ENCODE measurements at regions not wholly inside any gene's neighbourhood (a gene's known extent, or its start where the extent isn't known, plus 50 kb on each side); places are given as distances from the start of the nearest gene placed in this dataset.

DNA sequence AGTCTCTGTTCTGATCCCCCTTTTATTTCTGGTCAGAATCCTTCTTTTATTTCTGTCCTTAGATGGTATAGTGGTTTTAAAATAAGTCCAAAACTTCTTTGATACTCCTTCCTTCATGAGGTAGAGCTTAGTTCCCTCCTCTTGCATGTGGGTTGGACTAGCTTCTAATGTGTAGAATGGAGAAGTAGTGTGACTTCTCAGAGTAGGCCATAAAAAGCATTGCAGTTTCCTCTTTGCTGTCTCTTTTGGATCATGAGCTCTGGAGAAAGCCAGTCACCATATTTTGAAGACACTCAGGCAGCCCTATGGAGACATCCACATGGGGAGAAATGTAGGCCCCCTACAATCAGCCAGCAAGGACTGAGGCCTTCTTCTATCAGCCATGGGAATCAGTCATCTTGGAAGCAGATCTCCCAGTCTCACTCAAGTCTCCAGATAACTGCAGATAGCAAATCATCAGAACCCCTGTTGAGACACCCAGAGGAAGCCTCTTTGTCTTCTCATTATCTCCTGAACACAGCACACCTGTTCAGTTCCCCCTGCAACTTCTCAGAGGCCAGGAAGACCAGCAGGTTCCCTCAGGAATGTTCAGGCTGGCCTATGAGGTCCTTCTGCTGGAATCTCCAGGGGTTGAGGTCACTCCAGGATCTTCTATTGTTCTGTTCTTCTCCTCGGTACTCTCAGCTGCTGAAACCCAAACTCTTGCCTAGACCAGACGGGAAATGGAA, 511.9 kb upstream of the ZMIZ1 start:
- DNase-seq, result no peak
- H3K36me3 ChIP-seq (ENCODE audit: control insufficient read depth, insufficient read depth, low read length), result no peaks in the 10 kb centered on the region
- H3K9me3 ChIP-seq (ENCODE audit: control insufficient read depth, low read depth, low read length), result no peaks in the 10 kb centered on the region
- no peak overlapping the region for H3K27ac ChIP-seq (ENCODE audit: low read length)
- H3K4me1 ChIP-seq (ENCODE audit: control insufficient read depth, insufficient read depth, low read length), result peaks cover 12% of the 10 kb centered on the region
- H3K27me3 ChIP-seq (ENCODE audit: control insufficient read depth, insufficient read depth, low read length), result no peaks in the 10 kb centered on the region
- no peak overlapping the region for H3K4me3 ChIP-seq (ENCODE audit: low read length)
- WGBS (ENCODE audit: insufficient coverage, low lambda C conversion rate), result no CpG with 5 or more reads among the region's 2 CpGs

DNA sequence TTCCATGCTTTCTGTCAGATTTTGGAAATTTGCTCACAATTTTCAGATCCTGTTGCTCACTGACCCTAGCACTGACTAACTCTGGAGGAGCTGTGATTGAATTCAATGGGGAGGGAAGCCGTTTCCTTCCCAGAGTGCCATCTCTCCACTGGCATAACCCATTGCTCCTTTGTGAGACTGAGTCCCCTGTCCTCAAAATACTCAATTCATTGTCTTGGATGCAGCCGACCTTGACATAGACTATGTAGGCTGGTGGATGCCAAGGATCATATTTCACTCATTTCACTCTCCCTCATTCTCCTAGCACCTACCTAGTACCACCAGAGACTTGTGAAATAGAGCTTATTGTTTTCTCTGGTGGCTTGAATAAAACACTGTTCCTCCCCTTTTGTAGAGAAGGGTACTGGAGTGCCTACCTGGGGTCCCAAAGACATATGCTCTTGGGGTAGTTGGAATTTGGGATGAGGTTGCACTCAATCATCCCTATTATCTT, 511.3 kb upstream of the ZMIZ1 start:
- DNase-seq, result no peak
- no peaks in the 10 kb centered on the region for H3K27me3 ChIP-seq (ENCODE audit: control insufficient read depth, insufficient read depth, low read length)
- WGBS (ENCODE audit: insufficient coverage, low lambda C conversion rate), result no CpG with 5 or more reads among the region's 2 CpGs
- H3K4me1 ChIP-seq (ENCODE audit: control insufficient read depth, insufficient read depth, low read length), result peaks cover 6% of the 10 kb centered on the region
- no peak overlapping the region for H3K27ac ChIP-seq (ENCODE audit: low read length)
- H3K9me3 ChIP-seq (ENCODE audit: control insufficient read depth, low read depth, low read length), result no peaks in the 10 kb centered on the region
- no peak overlapping the region for H3K4me3 ChIP-seq (ENCODE audit: low read length)
- no peaks in the 10 kb centered on the region for H3K36me3 ChIP-seq (ENCODE audit: control insufficient read depth, insufficient read depth, low read length)

DNA sequence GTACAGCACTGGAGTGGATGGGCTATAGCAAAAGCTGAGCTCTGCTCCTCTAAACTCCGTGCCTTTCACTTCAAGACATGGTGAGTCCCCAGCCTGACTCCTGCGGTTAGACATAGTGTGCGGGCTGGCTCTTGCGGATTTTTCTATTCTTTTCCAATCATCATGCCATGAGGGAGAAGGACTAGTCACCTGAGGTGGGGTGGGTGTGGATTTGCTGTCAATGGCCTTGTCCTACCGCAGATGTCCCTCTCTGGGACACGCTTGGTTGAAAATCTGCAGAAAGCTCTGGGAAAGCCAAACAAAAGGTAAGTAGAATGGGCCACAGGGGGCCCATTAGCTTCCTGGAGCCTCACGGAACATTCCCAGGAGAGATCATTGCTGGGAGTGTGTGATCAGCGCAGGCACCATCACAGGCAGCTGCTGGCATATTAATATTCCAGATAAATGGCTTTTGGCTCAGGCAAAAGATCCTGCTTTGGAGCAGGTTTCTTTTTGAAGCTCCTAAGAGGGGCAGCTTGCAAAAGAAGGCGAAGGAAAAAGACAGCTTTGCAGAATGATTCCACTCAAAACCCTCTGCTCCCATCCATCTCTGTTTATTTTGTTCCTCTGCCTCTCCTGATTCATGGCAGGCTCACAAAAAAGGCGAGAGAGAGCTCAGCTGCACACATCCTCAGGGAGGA, 509.0 kb upstream of the ZMIZ1 start:
- Histone ChIP-seq H3K9me3 (ENCODE audit: control insufficient read depth, low read depth, low read length) (no peaks in the 10 kb centered on the region), H3K4me3 (ENCODE audit: low read length) (no peak overlapping the region), H3K27me3 (ENCODE audit: control insufficient read depth, insufficient read depth, low read length) (no peaks in the 10 kb centered on the region), H3K36me3 (ENCODE audit: control insufficient read depth, insufficient read depth, low read length) (no peaks in the 10 kb centered on the region), H3K27ac (ENCODE audit: low read length) (no peak overlapping the region), H3K4me1 (ENCODE audit: control insufficient read depth, insufficient read depth, low read length) (no peaks in the 10 kb centered on the region)
- DNase-seq, result no peak
- 60% methylated on average over 1 of the region's 10 CpGs for WGBS (ENCODE audit: insufficient coverage, low lambda C conversion rate)

GRCh38 chr10:78560341-78560688, 508.5 kb upstream of the ZMIZ1 start:
- Histone ChIP-seq H3K27me3 (ENCODE audit: control insufficient read depth, insufficient read depth, low read length) (no peaks in the 10 kb centered on the region), H3K9me3 (ENCODE audit: control insufficient read depth, low read depth, low read length) (no peaks in the 10 kb centered on the region), H3K27ac (ENCODE audit: low read length) (no peak overlapping the region), H3K4me3 (ENCODE audit: low read length) (no peak overlapping the region), H3K4me1 (ENCODE audit: control insufficient read depth, insufficient read depth, low read length) (no peaks in the 10 kb centered on the region), H3K36me3 (ENCODE audit: control insufficient read depth, insufficient read depth, low read length) (no peaks in the 10 kb centered on the region)
- DNase-seq, result no peak
- no CpG with 5 or more reads among the region's 4 CpGs for WGBS (ENCODE audit: insufficient coverage, low lambda C conversion rate)

DNA sequence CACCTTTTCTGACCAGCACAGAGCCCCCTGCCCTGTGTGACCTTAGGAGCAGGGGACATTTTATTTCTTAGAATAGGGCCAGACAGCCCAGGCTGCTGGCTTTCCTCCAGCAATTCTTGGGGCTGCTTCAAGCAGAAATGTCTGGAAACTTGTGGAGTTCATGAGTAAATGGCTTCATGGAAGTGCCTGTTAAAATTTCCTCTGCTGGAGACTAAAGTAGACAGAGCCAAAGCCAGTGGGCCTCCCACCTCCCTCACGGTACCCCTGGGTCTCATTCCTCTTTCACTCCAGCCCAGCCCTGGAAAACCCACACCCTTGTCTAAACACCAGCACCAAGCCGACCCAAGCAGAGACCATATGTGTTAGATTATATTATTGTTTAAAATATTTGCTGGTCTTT, 505.5 kb upstream of the ZMIZ1 start:
- no peaks in the 10 kb centered on the region for H3K9me3 ChIP-seq (ENCODE audit: control insufficient read depth, low read depth, low read length)
- H3K4me1 ChIP-seq (ENCODE audit: control insufficient read depth, insufficient read depth, low read length), result peaks cover 13% of the 10 kb centered on the region
- no peak overlapping the region for H3K4me3 ChIP-seq (ENCODE audit: low read length)
- WGBS (ENCODE audit: insufficient coverage, low lambda C conversion rate), result no CpG with 5 or more reads among the region's 2 CpGs
- no peak for DNase-seq
- H3K27ac ChIP-seq (ENCODE audit: low read length), result no peak overlapping the region
- no peaks in the 10 kb centered on the region for H3K27me3 ChIP-seq (ENCODE audit: control insufficient read depth, insufficient read depth, low read length)
- no peaks in the 10 kb centered on the region for H3K36me3 ChIP-seq (ENCODE audit: control insufficient read depth, insufficient read depth, low read length)

DNA sequence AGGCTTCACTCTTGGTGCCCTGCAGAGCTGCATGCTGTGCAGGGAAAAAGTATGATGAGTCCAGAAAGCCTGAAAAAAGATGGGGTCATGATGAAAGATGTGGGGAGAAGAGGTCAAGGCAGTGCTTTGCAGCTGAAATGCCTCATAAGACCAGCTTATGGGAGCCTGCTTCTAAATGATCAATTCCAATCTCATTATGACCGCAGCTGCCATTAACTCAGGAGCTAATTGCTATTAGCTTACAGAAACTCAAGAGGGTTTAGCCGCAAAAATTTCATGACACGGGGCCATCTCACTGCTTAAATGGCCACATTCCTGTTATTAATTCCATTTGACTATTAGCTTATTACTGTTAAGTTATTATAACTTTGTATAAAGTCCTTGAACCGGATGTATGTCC, 502.9 kb upstream of the ZMIZ1 start:
- Histone ChIP-seq H3K9me3 (ENCODE audit: control insufficient read depth, low read depth, low read length) (no peaks in the 10 kb centered on the region), H3K27ac (ENCODE audit: low read length) (no peak overlapping the region), H3K4me3 (ENCODE audit: low read length) (no peak overlapping the region), H3K27me3 (ENCODE audit: control insufficient read depth, insufficient read depth, low read length) (no peaks in the 10 kb centered on the region), H3K4me1 (ENCODE audit: control insufficient read depth, insufficient read depth, low read length) (peaks cover 13% of the 10 kb centered on the region), H3K36me3 (ENCODE audit: control insufficient read depth, insufficient read depth, low read length) (no peaks in the 10 kb centered on the region)
- 100% methylated on average over 1 of the region's 4 CpGs for WGBS (ENCODE audit: insufficient coverage, low lambda C conversion rate)
- no peak for DNase-seq

DNA sequence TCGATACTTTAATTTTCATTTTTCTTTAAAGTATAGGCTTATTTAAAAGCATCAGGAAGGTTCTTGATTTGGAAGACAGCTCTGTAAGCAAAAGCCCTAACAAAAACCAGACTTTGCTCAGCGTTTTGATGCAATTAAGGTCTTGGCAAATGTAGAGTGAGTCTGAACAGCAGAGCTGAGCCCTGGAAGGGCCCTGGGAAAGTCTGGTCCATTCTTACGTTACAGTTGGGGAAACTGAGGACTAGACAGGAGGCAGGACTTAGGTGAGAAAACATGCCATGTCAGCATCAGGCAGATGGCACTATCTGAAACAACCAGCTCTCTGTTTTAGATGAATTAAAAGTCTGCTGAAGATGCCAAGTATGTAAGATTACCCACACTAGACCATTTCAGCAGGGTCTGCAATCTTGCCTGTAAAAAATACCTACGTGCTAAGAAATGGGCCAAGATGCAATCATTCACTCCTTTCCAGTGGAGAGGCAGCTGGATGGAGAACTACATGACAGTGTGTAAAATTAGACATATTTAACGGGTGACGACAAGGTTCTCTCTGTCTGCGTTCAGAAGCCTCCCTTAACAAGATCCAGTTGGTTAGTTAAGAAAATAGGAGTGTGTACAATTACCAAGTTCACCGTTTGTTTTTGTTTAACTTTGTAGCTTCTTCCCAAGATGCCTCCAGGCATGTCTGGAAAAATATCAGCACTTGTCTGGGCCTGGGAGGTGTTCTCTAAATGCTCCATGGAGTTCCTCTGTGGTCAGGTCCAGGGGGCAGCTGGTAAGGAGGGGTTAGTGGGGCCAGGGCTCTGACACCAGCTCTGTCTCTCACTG, 502.3 kb upstream of the ZMIZ1 start:
- peaks cover 13% of the 10 kb centered on the region for H3K4me1 ChIP-seq (ENCODE audit: control insufficient read depth, insufficient read depth, low read length)
- no peaks in the 10 kb centered on the region for H3K36me3 ChIP-seq (ENCODE audit: control insufficient read depth, insufficient read depth, low read length)
- no peak overlapping the region for H3K4me3 ChIP-seq (ENCODE audit: low read length)
- H3K9me3 ChIP-seq (ENCODE audit: control insufficient read depth, low read depth, low read length), result no peaks in the 10 kb centered on the region
- H3K27ac ChIP-seq (ENCODE audit: low read length), result no peak overlapping the region
- WGBS (ENCODE audit: insufficient coverage, low lambda C conversion rate), result 80% methylated on average over 2 of the region's 8 CpGs
- no peaks in the 10 kb centered on the region for H3K27me3 ChIP-seq (ENCODE audit: control insufficient read depth, insufficient read depth, low read length)
- DNase-seq, result no peak

- peak; percentile 50 to 71 for DNase-seq
- H3K4me3 ChIP-seq (ENCODE audit: low read length), result no peak overlapping the region
- 50% methylated on average over 1 of the region's 10 CpGs for WGBS (ENCODE audit: insufficient coverage, low lambda C conversion rate)
- H3K9me3 ChIP-seq (ENCODE audit: control insufficient read depth, low read depth, low read length), result no peaks in the 10 kb centered on the region
- H3K27ac ChIP-seq (ENCODE audit: low read length), result peak overlapping the region; percentile 43
- peaks cover 13% of the 10 kb centered on the region for H3K4me1 ChIP-seq (ENCODE audit: control insufficient read depth, insufficient read depth, low read length)
- no peaks in the 10 kb centered on the region for H3K27me3 ChIP-seq (ENCODE audit: control insufficient read depth, insufficient read depth, low read length)
- no peaks in the 10 kb centered on the region for H3K36me3 ChIP-seq (ENCODE audit: control insufficient read depth, insufficient read depth, low read length)
Measured at GRCh38 chr10:78567680-78568455, 500.9 kb upstream of the ZMIZ1 start.

GRCh38 chr10:78568620-78569019, 500.1 kb upstream of the ZMIZ1 start:
- peaks cover 13% of the 10 kb centered on the region for H3K4me1 ChIP-seq (ENCODE audit: control insufficient read depth, insufficient read depth, low read length)
- no CpG with 5 or more reads among the region's 2 CpGs for WGBS (ENCODE audit: insufficient coverage, low lambda C conversion rate)
- no peaks in the 10 kb centered on the region for H3K36me3 ChIP-seq (ENCODE audit: control insufficient read depth, insufficient read depth, low read length)

More at GRCh38 chr10:78568620-78569019, 500.1 kb upstream of the ZMIZ1 start:
- Histone ChIP-seq H3K27ac (ENCODE audit: low read length) (no peak overlapping the region), H3K4me3 (ENCODE audit: low read length) (no peak overlapping the region), H3K9me3 (ENCODE audit: control insufficient read depth, low read depth, low read length) (no peaks in the 10 kb centered on the region), H3K27me3 (ENCODE audit: control insufficient read depth, insufficient read depth, low read length) (no peaks in the 10 kb centered on the region)
- DNase-seq, result no peak
